ENCODE measurements at regions not wholly inside any gene's neighbourhood (a gene's known extent, or its start where the extent isn't known, plus 50 kb on each side); places are given as distances from the start of the nearest gene placed in this dataset.

- RAD21 ChIA-PET (ENCODE audit: unreplicated experiment) = no interaction called here
Measured at GRCh38 chr6:122122686-122123085, 276.8 kb upstream of the HSF2 start.

GRCh38 chr6:122124908-122125307 lies 274.5 kb upstream of the HSF2 start:
- in situ Hi-C loops (cut with MboI) = no loop called here
- H3K4me1 ChIP-seq (ENCODE audit: control insufficient read depth, insufficient read depth, low read length) = no peaks in the 10 kb centered on the region
- DNase-seq (ENCODE audit: low read depth, low spot score) (no peak), FAIRE-seq (no peak), ATAC-seq (no peak)
- ChIA-PET POLR2A (no interaction called here), RAD21 (ENCODE audit: unreplicated experiment) (no interaction called here), SMC1A (ENCODE audit: uncharacterized antibody, unreplicated experiment) (interaction anchor here (0.6 kb wide), 1 partner anchor 1120 kb away, joined by 3 read pairs; no protein-coding TSS in a partner anchor), CTCF (interaction anchor here (1.1 kb wide), 1 partner anchor 365 kb away, joined by 4 read pairs; no protein-coding TSS in a partner anchor)
- H3K27me3 ChIP-seq (replicated peaks in 1 of 2; ENCODE audit: control insufficient read depth in 2 of 2, insufficient read depth in 2 of 2, low read length in 1 of 2) = no peaks in the 10 kb centered on the region
- H3K79me2 ChIP-seq (ENCODE audit: control insufficient read depth, insufficient read depth, low read length) = no peaks in the 10 kb centered on the region
- H3K4me2 ChIP-seq (ENCODE audit: control insufficient read depth, insufficient read depth) = no peak overlapping the region
- H2AFZ ChIP-seq (ENCODE audit: control insufficient read depth, low read depth, low read length) = no peak overlapping the region
- WGBS (ENCODE audit: insufficient coverage, insufficient replicate concordance, low lambda C conversion rate, missing lambda C conversion rate) = 35% methylated on average over 3 of the region's 3 CpGs
- H3K9ac ChIP-seq (ENCODE audit: control insufficient read depth, insufficient read depth, low read length) = no peak overlapping the region
- no TSS peak for BruUV-seq (replicated peaks)
- H3K27ac ChIP-seq (ENCODE audit: control insufficient read depth, insufficient read depth) = no peak overlapping the region
- intact Hi-C loops (cut with micrococcal nuclease; ENCODE audit: unreplicated experiment) = no loop called here
- H3K4me3 ChIP-seq = no peak overlapping the region
- no peaks in the 10 kb centered on the region for H4K20me1 ChIP-seq (ENCODE audit: control insufficient read depth, insufficient read depth)
- no peaks in the 10 kb centered on the region for H3K9me3 ChIP-seq (replicated peaks; ENCODE audit: control insufficient read depth, insufficient read depth, low read length)
- no peaks in the 10 kb centered on the region for H3K36me3 ChIP-seq (ENCODE audit: control insufficient read depth in 2 of 2, insufficient read depth in 2 of 2, low read length in 1 of 2)
- TF ChIP-seq ATF7 (IDR thresholded peaks at IDR 0.05; ENCODE audit: low read depth) (no peak), BCL3 (IDR thresholded peaks at IDR 0.05; ENCODE audit: borderline replicate concordance, insufficient read depth, low read depth, low read length, poor library complexity, severe bottlenecking) (no peak), HCFC1 (IDR thresholded peaks at IDR 0.05; ENCODE audit: low read length) (no peak), TCF12 (IDR thresholded peaks at IDR 0.05; ENCODE audit: low read depth, low read length) (no peak), NFYB (IDR thresholded peaks at IDR 0.05; ENCODE audit: insufficient read depth, low read depth, low read length) (no peak), PML (IDR thresholded peaks at IDR 0.05; ENCODE audit: low read length) (no peak), KAT2A (conservative IDR thresholded peaks at IDR 0.05; ENCODE audit: control insufficient read depth, low read depth, low read length) (no peak), SUPT20H (IDR thresholded peaks at IDR 0.05; ENCODE audit: borderline replicate concordance, control insufficient read depth, low read depth, low read length) (no peak), BCL11A (IDR thresholded peaks at IDR 0.05; ENCODE audit: low read depth, low read length) (no peak), E4F1 (IDR thresholded peaks at IDR 0.05; ENCODE audit: borderline replicate concordance, partially characterized antibody) (no peak), SREBF1 (IDR thresholded peaks at IDR 0.05; ENCODE audit: low read length) (no peak), E2F4 (IDR thresholded peaks at IDR 0.05; ENCODE audit: low read depth, low read length) (no peak), GABPA (IDR thresholded peaks at IDR 0.05; ENCODE audit: low read depth) (no peak)

More at GRCh38 chr6:122122686-122123085, 276.8 kb upstream of the HSF2 start:
- no peaks in the 10 kb centered on the region for H3K4me1 ChIP-seq (ENCODE audit: control insufficient read depth, insufficient read depth, low read length)
- WGBS (ENCODE audit: insufficient coverage, insufficient replicate concordance, low lambda C conversion rate, missing lambda C conversion rate) = 28% methylated on average over 2 of the region's 2 CpGs
- no peak overlapping the region for H3K27ac ChIP-seq (ENCODE audit: control insufficient read depth, insufficient read depth)
- ChIA-PET CTCF (interaction anchor here (1.5 kb wide), 1 partner anchor 17 kb away, joined by 3 read pairs; no protein-coding TSS in a partner anchor), POLR2A (no interaction called here), SMC1A (ENCODE audit: uncharacterized antibody, unreplicated experiment) (no interaction called here)
- DNase-seq (ENCODE audit: low read depth, low spot score) (no peak), FAIRE-seq (no peak), ATAC-seq (no peak)
- H3K36me3 ChIP-seq (ENCODE audit: control insufficient read depth in 2 of 2, insufficient read depth in 2 of 2, low read length in 1 of 2) = no peaks in the 10 kb centered on the region
- intact Hi-C loops (cut with micrococcal nuclease; ENCODE audit: unreplicated experiment) (no loop called here), in situ Hi-C loops (cut with MboI) (no loop called here)
- H3K4me2 ChIP-seq (ENCODE audit: control insufficient read depth, insufficient read depth) = no peak overlapping the region
- H3K4me3 ChIP-seq = no peak overlapping the region
- no peaks in the 10 kb centered on the region for H4K20me1 ChIP-seq (ENCODE audit: control insufficient read depth, insufficient read depth)
- H2AFZ ChIP-seq (ENCODE audit: control insufficient read depth, low read depth, low read length) = no peak overlapping the region
- no peak overlapping the region for H3K9ac ChIP-seq (ENCODE audit: control insufficient read depth, insufficient read depth, low read length)
- TF ChIP-seq WRNIP1 (IDR thresholded peaks at IDR 0.05; ENCODE audit: borderline replicate concordance, low read depth, low read length) = no peak
- no TSS peak for BruUV-seq (replicated peaks)
- H3K9me3 ChIP-seq (replicated peaks; ENCODE audit: control insufficient read depth, insufficient read depth, low read length) = no peaks in the 10 kb centered on the region
- no peaks in the 10 kb centered on the region for H3K27me3 ChIP-seq (replicated peaks in 1 of 2; ENCODE audit: control insufficient read depth in 2 of 2, insufficient read depth in 2 of 2, low read length in 1 of 2)
- H3K79me2 ChIP-seq (ENCODE audit: control insufficient read depth, insufficient read depth, low read length) = no peaks in the 10 kb centered on the region

Data from GM12878 (cell line).